Activated CD4-positive, alpha-beta T cell treated with anti-CD3 and anti-CD28 coated beads, Interleukin-2, Interleukin-6, amounts not matched to agents 100 ng/mL and 50 ng/mL, durations not matched to agents 16 hours and 8 hours (primary cell): ENCODE measurements at regions not wholly inside any gene's neighbourhood (a gene's known extent, or its start where the extent isn't known, plus 50 kb on each side); places are given as distances from the start of the nearest gene placed in this dataset.

ENCODE experiments used
- DNase-seq: peaks from one replicate; pipeline ENCODE4 v3.0.0-alpha.2; 2020

GRCh38 chr11:71070490-71071453 is 181.6 kb downstream of the SHANK2 start:
- DNase-seq: no peak

- DNase-seq: no peak
Observed at GRCh38 chr11:71068963-71069362, 183.4 kb downstream of the SHANK2 start.

DNA sequence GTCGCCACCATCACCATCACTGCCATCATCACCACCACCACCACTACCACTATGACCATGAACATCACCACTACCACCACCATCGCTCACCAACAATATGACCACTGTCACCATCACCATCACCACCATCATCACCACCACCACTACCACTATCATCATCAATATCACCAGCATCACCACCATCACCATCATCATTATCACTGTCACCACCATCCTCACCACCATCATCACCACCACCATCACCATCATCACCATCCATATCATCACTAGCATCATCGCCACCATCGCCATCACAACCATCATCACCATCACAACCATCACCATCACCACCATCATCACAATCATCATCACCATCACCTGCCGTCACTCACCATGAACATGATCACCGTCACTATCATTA is 184.6 kb downstream of the SHANK2 start:
- DNase-seq: no peak

DNA sequence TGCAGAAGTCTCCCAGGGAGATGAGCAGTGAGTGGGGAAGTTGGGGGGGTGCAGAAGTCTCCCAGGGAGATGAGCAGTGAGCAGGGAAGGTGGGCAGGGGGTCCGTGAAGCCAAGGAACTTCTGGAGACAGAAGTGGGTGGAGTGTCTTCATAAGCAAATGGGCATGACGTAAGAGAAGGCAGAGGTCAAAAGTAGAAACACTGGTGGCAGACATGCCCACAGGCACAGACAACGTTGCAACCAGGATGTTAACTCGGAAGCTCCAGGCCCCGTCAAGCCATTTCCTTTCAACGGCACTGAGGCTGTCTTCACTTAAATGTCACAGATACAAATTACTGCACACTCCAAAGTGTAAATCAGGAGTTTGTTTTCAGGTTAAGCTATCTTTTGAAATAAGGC is 186.1 kb downstream of the SHANK2 start:
- no peak for DNase-seq

DNA sequence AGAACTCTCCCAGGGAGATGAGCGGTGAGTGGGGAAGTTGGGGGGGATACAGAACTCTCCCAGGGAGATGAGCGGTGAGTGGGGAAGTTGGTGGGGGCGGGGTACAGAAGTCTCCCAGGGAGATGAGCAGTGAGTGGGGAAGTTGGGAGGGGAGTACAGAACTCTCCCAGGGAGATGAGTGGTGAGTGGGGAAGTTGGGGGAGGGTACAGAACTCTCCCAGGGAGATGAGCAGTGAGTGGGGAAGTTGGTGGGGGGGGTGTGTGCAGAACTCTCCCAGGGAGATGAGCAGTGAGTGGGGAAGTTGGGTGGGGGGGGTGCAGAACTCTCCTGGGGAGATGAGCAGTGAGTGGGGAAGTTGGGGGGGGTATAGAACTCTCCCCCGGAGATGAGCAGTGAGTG is 186.5 kb downstream of the SHANK2 start:
- DNase-seq: no peak

DNA sequence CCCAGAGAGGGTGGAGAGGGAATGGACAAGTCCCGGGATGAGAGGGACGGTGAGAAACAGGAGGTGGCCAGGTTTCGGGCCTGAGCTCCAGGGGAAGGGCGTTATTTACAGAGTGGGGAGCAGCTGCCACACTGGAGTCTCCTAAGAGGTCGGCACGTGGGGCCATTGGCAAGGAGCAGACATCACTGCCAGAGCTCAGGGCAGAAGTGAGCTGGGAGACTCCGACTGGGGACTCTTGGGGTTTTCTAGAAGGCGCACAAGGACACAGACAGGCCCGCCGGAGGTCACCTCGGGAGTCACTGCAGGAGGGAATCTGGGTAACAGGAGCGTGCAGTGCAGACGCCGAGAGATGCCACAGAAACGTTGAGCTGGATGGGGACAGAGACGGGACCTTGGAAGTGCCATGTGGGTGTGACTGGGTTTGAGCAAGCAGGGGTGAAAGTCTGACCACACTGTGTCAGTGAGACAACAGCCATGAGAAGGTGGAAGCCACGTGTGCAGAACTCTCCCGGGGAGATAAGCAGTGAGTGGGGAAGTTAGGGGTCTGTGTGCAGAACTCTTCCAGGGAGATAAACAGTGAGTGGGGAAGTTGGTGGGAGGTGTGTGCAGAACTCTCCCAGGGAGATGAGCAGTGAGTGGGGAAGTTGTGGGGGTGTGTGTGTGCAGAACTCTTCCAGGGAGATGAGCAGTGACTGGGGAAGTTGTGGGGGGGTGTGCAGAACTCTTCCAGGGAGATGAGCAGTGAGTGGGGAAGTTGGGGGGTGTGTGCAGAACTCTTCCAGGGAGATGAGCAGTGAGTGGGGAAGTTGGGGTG is 187.5 kb downstream of the SHANK2 start:
- no peak for DNase-seq

DNA sequence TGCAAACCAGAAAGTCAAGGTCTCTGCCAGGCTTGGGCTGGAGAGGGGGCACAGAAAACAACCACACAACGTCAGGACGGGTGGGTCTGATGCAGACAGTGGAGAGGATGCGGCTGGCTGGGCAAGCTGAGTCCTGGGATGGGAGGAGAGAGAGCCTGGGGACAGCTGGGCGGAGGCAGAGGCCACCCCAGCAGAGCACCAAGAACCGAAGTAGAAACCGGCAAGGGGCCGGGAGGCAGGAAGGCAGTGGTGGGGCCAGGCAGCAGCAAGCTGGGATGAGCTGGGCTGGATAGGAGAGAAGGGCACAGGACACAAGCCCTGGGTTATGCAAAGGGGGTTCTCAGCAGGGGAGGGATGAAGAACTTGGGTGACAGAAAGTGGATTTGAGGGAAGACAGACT is 188.2 kb downstream of the SHANK2 start:
- DNase-seq: no peak

DNA sequence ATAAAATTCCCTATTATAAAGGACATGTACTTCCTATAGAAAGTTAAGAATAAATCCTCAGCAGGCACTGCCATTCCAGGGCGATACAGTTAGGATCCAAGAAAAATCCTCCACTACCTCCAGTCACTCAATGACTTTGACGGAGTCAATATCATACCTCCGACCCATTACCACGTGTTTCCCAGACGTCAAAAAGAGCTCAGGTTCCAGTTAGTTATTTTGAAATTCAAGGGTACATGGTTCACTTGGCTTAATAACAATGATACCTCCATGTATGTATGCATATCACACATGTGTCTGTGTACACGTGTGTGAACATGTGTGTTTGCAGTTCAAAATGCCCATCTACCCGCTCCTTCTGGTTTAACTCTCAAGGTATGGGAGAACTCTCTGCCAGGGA is 189.2 kb downstream of the SHANK2 start:
- DNase-seq: no peak

GRCh38 chr11:71062199-71062598 is 190.2 kb downstream of the SHANK2 start:
- no peak for DNase-seq

DNA sequence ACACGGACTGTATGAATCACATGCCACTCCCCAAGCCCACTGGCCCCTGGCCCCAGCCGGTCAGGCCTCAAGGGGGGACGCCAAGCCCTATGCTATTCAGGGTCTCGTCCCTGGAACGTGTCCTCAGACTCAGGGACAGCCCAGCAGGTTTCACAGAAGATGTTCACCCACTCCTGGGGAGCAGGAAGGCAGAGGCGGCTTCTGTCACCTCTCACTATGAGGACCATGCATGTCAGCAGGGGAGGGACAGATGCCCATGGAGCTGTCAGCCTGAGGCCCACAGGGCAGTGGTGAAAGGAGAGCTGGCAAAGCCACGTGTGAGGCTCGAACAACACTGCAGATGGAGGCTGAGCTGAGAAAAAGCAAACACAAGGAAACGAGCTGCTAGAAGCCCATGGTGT is 192.0 kb downstream of the SHANK2 start:
- no peak for DNase-seq

GRCh38 chr11:71059662-71060061 is 192.7 kb downstream of the SHANK2 start:
- DNase-seq: no peak

DNA sequence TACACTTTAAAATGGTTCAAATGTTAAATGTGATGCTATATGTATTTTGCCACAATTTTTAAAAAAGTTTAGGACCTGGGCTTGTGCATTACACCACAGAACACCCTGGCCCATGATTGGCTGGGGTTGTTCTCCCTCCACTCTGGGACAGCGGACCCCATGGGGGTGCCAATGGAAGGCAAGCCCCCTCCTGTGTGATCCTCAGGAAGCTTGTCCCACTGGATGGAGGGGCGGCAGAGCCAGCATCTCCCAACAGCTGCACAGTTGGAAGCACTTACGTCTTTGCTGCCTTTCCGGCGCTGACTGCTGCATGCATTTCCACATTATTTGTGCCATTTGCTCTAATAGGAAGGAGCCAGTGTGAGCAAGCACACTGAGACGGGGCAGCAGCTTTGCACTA is 196.5 kb downstream of the SHANK2 start:
- DNase-seq: no peak
